ENCODE measurements at regions not wholly inside any gene's neighbourhood (a gene's known extent, or its start where the extent isn't known, plus 50 kb on each side); places are given as distances from the start of the nearest gene placed in this dataset.

DNA sequence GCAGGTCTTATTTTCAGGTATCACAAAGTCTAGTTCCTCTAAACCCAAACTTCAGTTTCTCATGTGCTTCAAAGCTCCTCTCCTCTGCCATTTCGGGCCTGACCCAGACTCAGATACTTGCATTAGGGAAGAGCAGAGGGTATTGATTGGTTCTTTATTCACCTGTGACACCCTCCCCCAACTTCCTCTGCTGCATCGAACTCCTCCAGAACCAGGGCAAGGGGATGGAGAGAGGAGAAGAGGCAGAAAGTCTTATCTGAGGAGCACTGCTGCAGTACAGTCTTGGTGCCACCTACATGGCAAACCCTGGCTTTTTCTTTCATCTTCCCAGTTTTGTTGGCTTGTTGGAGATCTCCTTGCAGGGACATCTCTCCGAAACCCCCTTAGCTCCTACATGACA lies 96.0 kb upstream of the OSMR start:
- Histone ChIP-seq H4K91ac (replicated peaks; ENCODE audit: insufficient read length, low read length) (no peak overlapping the region), H3K4ac (replicated peaks; ENCODE audit: insufficient read length, low read depth, low read length) (no peak overlapping the region), H3K36me3 (ENCODE audit: control insufficient read depth in 2 of 4, insufficient read depth in 4 of 4, low read length in 3 of 4) (no peaks in the 10 kb centered on the region), H2BK120ac (replicated peaks; ENCODE audit: low read depth, low read length) (no peak overlapping the region), H3K27ac (ENCODE audit: low read depth, low read length) (no peak overlapping the region), H4K8ac (ENCODE audit: extremely low read depth, insufficient read depth, low read length) (no peak overlapping the region), H3K9me3 (ENCODE audit: insufficient read depth in 2 of 2, low read depth in 1 of 2, low read length in 1 of 2) (no peaks in the 10 kb centered on the region), H3K4me3 (ENCODE audit: extremely low read depth in 1 of 4, insufficient read depth in 2 of 4, low read depth in 3 of 4, low read length in 4 of 4) (no peak overlapping the region), H3K27me3 (replicated peaks in 1 of 4; ENCODE audit: control insufficient read depth in 3 of 4, extremely low read depth in 1 of 4, insufficient read depth in 3 of 4, low read length in 3 of 4) (no peaks in the 10 kb centered on the region), H3K4me2 (ENCODE audit: insufficient read depth in 1 of 2, low read depth in 2 of 2, low read length in 2 of 2) (no peak overlapping the region), H3K79me2 (ENCODE audit: control insufficient read depth in 1 of 2, insufficient read depth in 2 of 2, low read length in 2 of 2) (no peaks in the 10 kb centered on the region), H2BK20ac (ENCODE audit: low read length) (no peak overlapping the region), H3K23me2 (ENCODE audit: low read depth, low read length) (no peaks in the 10 kb centered on the region), H3K4me1 (replicated peaks in 1 of 4; ENCODE audit: control insufficient read depth in 3 of 4, insufficient read depth in 4 of 4, low read length in 3 of 4) (no peaks in the 10 kb centered on the region), H4K20me1 (replicated peaks in 1 of 2; ENCODE audit: control insufficient read depth in 1 of 2, insufficient read depth in 2 of 2, low read length in 2 of 2) (no peaks in the 10 kb centered on the region), H3K14ac (ENCODE audit: insufficient read length) (no peak overlapping the region), H3K9ac (replicated peaks in 1 of 4; ENCODE audit: extremely low read depth in 1 of 4, low read depth in 3 of 4, low read length in 3 of 4) (no peak overlapping the region), H2BK12ac (ENCODE audit: low read depth, low read length) (no peak overlapping the region), H2AFZ (ENCODE audit: low read length) (peak overlapping the region; percentile 8; the same call in 1 of the 2 replicates), H4K5ac (ENCODE audit: insufficient read length, low read depth, low read length) (no peak overlapping the region), H3K18ac (ENCODE audit: extremely low read depth, low read length) (no peak overlapping the region), H3K23ac (ENCODE audit: insufficient read length) (no peak overlapping the region), H3K56ac (replicated peaks; ENCODE audit: insufficient read length, low read depth, low read length) (no peak overlapping the region), H3K79me1 (ENCODE audit: low read depth, low read length) (no peaks in the 10 kb centered on the region), H2BK5ac (ENCODE audit: low read depth, low read length) (no peak overlapping the region), H2AK5ac (ENCODE audit: low read depth, low read length) (no peak overlapping the region), H2BK15ac (ENCODE audit: low read length) (no peak overlapping the region)
- ChIA-PET CTCF (ENCODE audit: partially characterized antibody) (interaction anchor here (0.6 to 3.7 kb wide), 10 partner anchors 15 to 936 kb away, joined by 3 to 28 read pairs (median 6); no protein-coding TSS in a partner anchor), POLR2A (ENCODE audit: partially characterized antibody) (no interaction called here)
- WGBS, 2 experiments (ENCODE audit: extremely low coverage in 1 of 2, insufficient coverage in 1 of 2, insufficient read length in 1 of 2, insufficient replicate concordance in 2 of 2, low coverage in 1 of 2, low lambda C conversion rate in 2 of 2, missing lambda C conversion rate in 1 of 2): 83% methylated on average over 3 of the region's 3 CpGs; no CpG with 5 or more reads in 1 of the 2 experiments
- no peak for TF ChIP-seq CEBPB (IDR thresholded peaks at IDR 0.05; ENCODE audit: low read depth, low read length)
- TF ChIP-seq CREB1 (IDR thresholded peaks at IDR 0.05): no peak
- FAIRE-seq: no peak
- DNase-seq (ENCODE audit: low read depth in 1 of 2, low spot score in 2 of 2): no peak

All from H1 (cell line).